Endothelial cell (in vitro differentiated cells): ENCODE measurements at regions not wholly inside any gene's neighbourhood (a gene's known extent, or its start where the extent isn't known, plus 50 kb on each side); places are given as distances from the start of the nearest gene placed in this dataset.

Source experiments
- DNase-seq: peaks from one replicate; pipeline ENCODE4 v3.0.0; 2021; ENCODE audit warnings: low spot score
- H3K27ac Mint-ChIP-seq: one replicate; pipeline ENCODE4 v1.8.0; 2021; ENCODE audit warnings: mixed read lengths, inconsistent platforms; ENCODE audit not compliant: unreplicated experiment
- H3K27me3 Mint-ChIP-seq: one replicate; pipeline ENCODE4 v1.8.0; 2021; ENCODE audit warnings: mild to moderate bottlenecking, moderate library complexity, mixed read lengths, inconsistent platforms; ENCODE audit not compliant: unreplicated experiment
- H3K36me3 Mint-ChIP-seq: one replicate; pipeline ENCODE4 v1.8.0; 2021; ENCODE audit warnings: mild to moderate bottlenecking, low read depth, mixed read lengths, inconsistent platforms; ENCODE audit not compliant: unreplicated experiment
- H3K4me1 Mint-ChIP-seq: one replicate; pipeline ENCODE4 v1.8.0; 2021; ENCODE audit warnings: mild to moderate bottlenecking, mixed read lengths, inconsistent platforms; ENCODE audit not compliant: unreplicated experiment
- H3K4me3 Mint-ChIP-seq: one replicate; pipeline ENCODE4 v1.8.0; 2021; ENCODE audit warnings: mild to moderate bottlenecking, mixed read lengths, inconsistent platforms; ENCODE audit not compliant: unreplicated experiment
- H3K9me3 Mint-ChIP-seq: one replicate; pipeline ENCODE4 v1.8.0; 2021; ENCODE audit warnings: mixed read lengths, inconsistent platforms; ENCODE audit not compliant: unreplicated experiment
- TF ChIP-seq, protein P1 (sequence below): fragments of 200-600 bp; sonication (generic); IDR thresholded peaks from one replicate; pipeline ENCODE4 v1.5.0; 2021; ENCODE audit warnings: antibody characterized with exemption; ENCODE audit not compliant: unreplicated experiment

DNA sequence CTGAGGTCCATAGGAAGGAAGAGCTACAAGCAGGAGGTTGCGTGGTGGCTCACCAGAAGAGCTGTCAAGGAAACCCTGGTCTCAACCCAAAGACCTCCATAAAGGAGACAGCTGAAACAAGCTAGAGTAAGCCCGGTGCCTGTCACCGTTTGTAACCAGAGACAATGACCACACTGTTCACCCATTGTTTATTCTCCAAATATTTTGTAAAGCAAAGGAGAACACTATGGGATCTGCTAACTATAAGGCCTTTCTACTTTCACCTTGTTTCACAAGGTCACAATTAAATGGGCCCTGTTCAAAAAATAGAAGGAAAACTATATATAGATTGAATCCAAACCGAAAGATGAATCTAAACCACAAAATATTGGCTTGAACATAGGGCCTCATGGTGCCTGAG lies 128.9 kb upstream of the TPRG1 start:
- no peak for DNase-seq
- Mint-ChIP-seq H3K27me3 (peaks cover 2% of the 10 kb centered on the region), H3K36me3 (no peaks in the 10 kb centered on the region), H3K4me1 (peaks cover 20% of the 10 kb centered on the region), H3K9me3 (no peaks in the 10 kb centered on the region), H3K27ac (no peak overlapping the region), H3K4me3 (no peak overlapping the region)
- TF ChIP-seq, protein P1, sequence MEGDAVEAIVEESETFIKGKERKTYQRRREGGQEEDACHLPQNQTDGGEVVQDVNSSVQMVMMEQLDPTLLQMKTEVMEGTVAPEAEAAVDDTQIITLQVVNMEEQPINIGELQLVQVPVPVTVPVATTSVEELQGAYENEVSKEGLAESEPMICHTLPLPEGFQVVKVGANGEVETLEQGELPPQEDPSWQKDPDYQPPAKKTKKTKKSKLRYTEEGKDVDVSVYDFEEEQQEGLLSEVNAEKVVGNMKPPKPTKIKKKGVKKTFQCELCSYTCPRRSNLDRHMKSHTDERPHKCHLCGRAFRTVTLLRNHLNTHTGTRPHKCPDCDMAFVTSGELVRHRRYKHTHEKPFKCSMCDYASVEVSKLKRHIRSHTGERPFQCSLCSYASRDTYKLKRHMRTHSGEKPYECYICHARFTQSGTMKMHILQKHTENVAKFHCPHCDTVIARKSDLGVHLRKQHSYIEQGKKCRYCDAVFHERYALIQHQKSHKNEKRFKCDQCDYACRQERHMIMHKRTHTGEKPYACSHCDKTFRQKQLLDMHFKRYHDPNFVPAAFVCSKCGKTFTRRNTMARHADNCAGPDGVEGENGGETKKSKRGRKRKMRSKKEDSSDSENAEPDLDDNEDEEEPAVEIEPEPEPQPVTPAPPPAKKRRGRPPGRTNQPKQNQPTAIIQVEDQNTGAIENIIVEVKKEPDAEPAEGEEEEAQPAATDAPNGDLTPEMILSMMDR, result no peak

DNA sequence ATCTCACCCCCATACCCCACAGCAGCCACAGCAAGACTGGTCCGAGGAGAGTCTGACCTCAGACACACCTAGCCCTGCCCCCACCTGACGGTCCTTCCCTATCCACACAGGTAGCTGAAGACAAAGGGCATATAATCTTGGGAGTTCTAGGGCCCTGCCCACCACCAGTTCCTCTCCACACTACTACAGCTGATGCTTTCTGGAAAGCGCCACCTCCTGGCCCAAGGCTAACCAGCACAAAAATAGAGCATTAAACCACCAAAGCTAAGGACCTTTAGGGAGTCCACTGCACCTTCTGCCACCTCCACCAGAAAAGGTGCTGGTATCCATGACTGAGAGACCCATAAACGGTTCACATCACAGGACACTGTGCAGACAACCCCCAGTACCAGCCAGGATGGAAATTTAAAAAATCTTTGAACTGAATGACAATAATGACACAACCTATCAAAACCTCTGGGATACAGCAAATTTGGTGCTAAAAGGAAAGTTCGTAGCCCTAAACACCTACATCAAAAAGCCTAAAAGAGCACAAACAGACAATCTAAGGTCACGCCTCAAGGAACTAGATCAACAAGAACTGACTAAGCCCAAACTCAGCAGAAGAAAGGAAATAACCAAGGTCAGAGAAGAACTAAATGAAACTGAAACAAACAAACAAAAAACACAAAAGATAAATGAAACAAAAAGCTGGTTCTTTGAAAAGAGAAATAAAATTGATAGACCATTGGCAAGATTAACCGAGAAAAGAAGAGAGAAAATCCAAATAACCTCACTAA lies 122.1 kb upstream of the TPRG1 start:
- Mint-ChIP-seq H3K4me1 (peaks cover 17% of the 10 kb centered on the region), H3K27ac (no peak overlapping the region), H3K27me3 (peaks cover 10% of the 10 kb centered on the region), H3K4me3 (no peak overlapping the region), H3K9me3 (no peaks in the 10 kb centered on the region), H3K36me3 (no peaks in the 10 kb centered on the region)
- DNase-seq, result no peak
- TF ChIP-seq, protein P1, result peak; percentile 20

DNA sequence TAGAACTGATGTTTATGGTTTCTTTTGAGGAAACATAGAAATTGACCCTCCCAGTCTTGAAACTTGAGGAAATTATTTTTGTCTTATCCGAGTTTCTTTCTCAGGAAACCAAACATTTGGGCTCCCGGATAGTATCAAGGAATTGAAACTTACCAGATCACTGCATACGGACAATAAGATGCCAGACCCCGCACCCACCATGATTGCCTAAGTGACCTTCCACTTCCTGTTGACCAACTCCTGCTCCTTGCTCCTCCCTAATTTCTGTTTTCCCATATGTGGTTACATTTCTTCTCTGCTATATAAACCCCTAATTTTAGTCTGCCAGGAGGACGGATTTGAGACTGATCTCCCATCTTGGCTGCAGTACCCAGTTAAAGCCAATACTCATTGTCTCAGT lies 118.4 kb upstream of the TPRG1 start:
- no peak overlapping the region for H3K27ac Mint-ChIP-seq
- H3K9me3 Mint-ChIP-seq, result no peaks in the 10 kb centered on the region
- no peaks in the 10 kb centered on the region for H3K36me3 Mint-ChIP-seq
- peaks cover 8% of the 10 kb centered on the region for H3K27me3 Mint-ChIP-seq
- H3K4me3 Mint-ChIP-seq, result no peak overlapping the region
- peaks cover 2% of the 10 kb centered on the region for H3K4me1 Mint-ChIP-seq
- TF ChIP-seq, protein P1, result no peak
- no peak for DNase-seq

DNA sequence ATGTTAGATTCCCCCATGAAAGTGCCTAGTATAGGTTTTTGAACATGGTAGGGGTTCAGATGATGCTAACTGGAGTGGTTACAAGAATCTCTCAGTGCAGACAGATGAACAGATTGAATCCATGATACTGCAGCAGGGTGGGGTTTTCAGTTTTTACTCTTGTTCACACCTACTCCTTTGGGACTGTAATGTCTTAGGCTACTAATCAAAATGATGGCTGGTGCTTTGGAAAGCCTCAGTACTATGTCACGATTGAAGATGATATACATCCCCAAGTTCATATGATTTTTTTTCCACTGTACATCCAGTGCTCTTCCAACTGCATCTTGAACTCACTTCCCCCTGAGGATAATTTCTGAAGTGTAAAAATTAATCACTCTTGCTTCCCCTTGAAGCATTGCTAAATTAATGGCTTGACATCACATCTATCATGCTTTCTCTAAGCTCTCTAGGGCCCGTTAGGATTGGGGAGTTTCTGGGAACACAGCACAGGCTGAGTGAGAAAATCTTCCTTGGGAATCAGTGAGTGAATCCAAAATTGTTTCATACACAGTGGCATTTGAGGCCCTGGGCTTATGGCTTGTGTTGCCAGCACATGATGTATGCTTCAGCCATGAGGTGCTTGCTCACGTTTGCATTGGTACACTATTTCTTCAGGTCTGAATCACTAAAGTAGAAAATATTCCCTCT lies 115.0 kb upstream of the TPRG1 start:
- no peaks in the 10 kb centered on the region for H3K4me1 Mint-ChIP-seq
- peaks cover 2% of the 10 kb centered on the region for H3K27me3 Mint-ChIP-seq
- no peak overlapping the region for H3K4me3 Mint-ChIP-seq
- H3K9me3 Mint-ChIP-seq, result no peaks in the 10 kb centered on the region
- TF ChIP-seq, protein P1, result no peak
- no peaks in the 10 kb centered on the region for H3K36me3 Mint-ChIP-seq
- H3K27ac Mint-ChIP-seq, result no peak overlapping the region
- DNase-seq, result no peak

DNA sequence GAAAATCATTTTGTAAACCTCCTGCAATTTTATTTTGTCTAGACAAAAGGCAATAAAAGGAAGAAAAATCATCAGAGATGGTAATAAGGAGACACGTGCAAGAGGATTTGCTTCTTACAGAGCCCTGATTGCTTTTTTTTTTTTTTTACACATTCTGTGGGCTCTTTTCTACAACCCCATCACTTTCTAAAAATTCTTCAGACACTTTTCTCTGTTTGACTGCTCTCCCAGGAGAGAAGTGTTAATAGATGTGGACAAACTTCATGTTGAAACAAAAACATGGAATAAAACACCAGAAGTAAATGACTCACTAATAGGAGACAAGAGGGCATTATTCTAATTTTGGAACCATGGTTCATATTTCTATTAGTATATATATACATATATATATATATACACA lies 114.4 kb upstream of the TPRG1 start:
- H3K4me1 Mint-ChIP-seq, result no peaks in the 10 kb centered on the region
- TF ChIP-seq, protein P1, result no peak
- H3K4me3 Mint-ChIP-seq, result no peak overlapping the region
- H3K27ac Mint-ChIP-seq, result no peak overlapping the region
- H3K27me3 Mint-ChIP-seq, result peaks cover 2% of the 10 kb centered on the region
- DNase-seq, result no peak
- no peaks in the 10 kb centered on the region for H3K9me3 Mint-ChIP-seq
- H3K36me3 Mint-ChIP-seq, result no peaks in the 10 kb centered on the region
